ENCODE measurements at regions not wholly inside any gene's neighbourhood (a gene's known extent, or its start where the extent isn't known, plus 50 kb on each side); places are given as distances from the start of the nearest gene placed in this dataset.

DNA sequence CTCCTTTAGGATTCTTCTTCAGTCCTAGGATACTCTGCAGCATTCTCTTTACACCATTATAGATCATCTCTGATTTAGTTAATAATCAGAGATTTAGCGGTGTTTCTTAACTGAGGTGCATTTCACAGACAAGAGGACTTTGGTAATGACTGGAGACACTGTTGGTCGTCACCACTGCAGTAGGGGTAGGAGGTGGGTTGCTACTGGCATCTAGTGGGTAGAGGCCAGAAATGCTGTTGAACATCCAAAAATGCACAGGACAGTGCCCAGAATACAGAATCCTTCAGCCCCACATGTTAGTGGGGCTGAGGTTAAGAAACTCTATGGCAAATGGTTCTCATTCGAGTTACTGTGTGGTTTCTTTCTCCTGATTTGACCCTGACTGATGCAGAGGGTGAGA lies 80.4 kb upstream of the LMCD1 start:
- peaks cover 24% of the 10 kb centered on the region for H3K4me1 ChIP-seq (ENCODE audit: insufficient read depth, low read length, poor library complexity, severe bottlenecking)
- peak; percentile 82 for DNase-seq (ENCODE audit: low spot score)
- intact Hi-C loops (cut with micrococcal nuclease; ENCODE audit: unreplicated experiment): loop anchor here (10.0 kb wide), 1 partner anchor 1486 kb away; no protein-coding TSS in a partner anchor
- ChIA-PET CTCF (no interaction called here), POLR2A (ENCODE audit: low non-redundant PET) (no interaction called here)
- TF ChIP-seq EZH2 (IDR thresholded peaks at IDR 0.05; ENCODE audit: borderline replicate concordance, low read depth, low read length, poor library complexity, severe bottlenecking): no peak
- TF ChIP-seq, protein P1, sequence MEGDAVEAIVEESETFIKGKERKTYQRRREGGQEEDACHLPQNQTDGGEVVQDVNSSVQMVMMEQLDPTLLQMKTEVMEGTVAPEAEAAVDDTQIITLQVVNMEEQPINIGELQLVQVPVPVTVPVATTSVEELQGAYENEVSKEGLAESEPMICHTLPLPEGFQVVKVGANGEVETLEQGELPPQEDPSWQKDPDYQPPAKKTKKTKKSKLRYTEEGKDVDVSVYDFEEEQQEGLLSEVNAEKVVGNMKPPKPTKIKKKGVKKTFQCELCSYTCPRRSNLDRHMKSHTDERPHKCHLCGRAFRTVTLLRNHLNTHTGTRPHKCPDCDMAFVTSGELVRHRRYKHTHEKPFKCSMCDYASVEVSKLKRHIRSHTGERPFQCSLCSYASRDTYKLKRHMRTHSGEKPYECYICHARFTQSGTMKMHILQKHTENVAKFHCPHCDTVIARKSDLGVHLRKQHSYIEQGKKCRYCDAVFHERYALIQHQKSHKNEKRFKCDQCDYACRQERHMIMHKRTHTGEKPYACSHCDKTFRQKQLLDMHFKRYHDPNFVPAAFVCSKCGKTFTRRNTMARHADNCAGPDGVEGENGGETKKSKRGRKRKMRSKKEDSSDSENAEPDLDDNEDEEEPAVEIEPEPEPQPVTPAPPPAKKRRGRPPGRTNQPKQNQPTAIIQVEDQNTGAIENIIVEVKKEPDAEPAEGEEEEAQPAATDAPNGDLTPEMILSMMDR (conservative IDR thresholded peaks at IDR 0.05; ENCODE audit: low read depth, low read length): peak; percentile 76
- BruUV-seq (replicated peaks): TSS peak; percentile 64
- no peaks in the 10 kb centered on the region for H3K27me3 ChIP-seq (replicated peaks; ENCODE audit: insufficient read depth, low read depth, low read length, poor library complexity)
- H3K27ac ChIP-seq (ENCODE audit: low read depth, low read length, poor library complexity, severe bottlenecking): peak overlapping the region; percentile 69
- no peak overlapping the region for H3K4me3 ChIP-seq (ENCODE audit: low read depth, low read length, poor library complexity, severe bottlenecking)
- H3K36me3 ChIP-seq (ENCODE audit: insufficient read depth, low read length, poor library complexity, severe bottlenecking): no peaks in the 10 kb centered on the region
- H3K9me3 ChIP-seq (ENCODE audit: low read depth, low read length, poor library complexity, severe bottlenecking): peaks cover 19% of the 10 kb centered on the region

DNA sequence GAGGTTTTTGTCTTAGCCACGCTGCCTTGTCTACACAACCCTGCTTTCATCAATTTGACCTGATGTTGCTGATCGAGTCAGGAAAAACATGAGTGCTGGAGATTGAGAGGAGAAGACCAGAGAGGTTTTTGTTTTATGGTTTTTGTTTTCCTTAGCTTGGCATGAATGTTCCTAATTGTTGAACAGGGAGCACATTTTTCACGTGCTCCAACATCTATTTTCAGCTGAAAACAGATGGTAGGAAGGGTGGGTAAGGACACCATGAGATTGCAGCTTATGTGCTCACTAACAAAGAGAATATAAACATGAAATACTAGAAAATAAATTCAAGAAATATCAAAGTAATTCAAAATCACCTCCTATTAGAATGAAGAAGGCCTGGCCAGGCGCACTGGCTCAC lies 79.9 kb upstream of the LMCD1 start:
- BruUV-seq (replicated peaks): no TSS peak
- intact Hi-C loops (cut with micrococcal nuclease; ENCODE audit: unreplicated experiment): loop anchor here (2.0 to 10.0 kb wide), 2 partner anchors 201 to 1487 kb away; no protein-coding TSS in a partner anchor

DNA sequence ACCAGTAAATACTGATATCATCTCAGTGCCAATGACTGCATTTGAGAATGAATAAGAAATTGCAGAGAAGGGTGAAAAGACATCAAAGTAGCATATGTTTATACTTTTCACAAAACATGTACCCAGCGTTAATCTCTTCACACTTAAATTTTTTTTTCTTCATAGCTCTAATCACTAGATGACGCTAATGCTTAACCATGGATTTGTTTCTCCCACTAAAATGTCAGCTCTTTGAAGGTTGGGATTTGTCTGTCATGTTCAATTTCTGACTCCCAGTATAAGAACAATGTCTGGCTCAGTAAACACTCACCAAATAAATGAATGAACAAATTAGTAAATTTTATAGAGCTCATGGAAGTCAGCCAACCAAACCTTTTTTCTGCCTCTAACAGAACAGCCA lies 78.3 kb upstream of the LMCD1 start:
- Histone ChIP-seq H3K36me3 (ENCODE audit: insufficient read depth, low read length, poor library complexity, severe bottlenecking) (no peaks in the 10 kb centered on the region), H3K9me3 (ENCODE audit: low read depth, low read length, poor library complexity, severe bottlenecking) (peaks cover 11% of the 10 kb centered on the region), H3K4me3 (ENCODE audit: low read depth, low read length, poor library complexity, severe bottlenecking) (no peak overlapping the region), H3K27ac (ENCODE audit: low read depth, low read length, poor library complexity, severe bottlenecking) (no peak overlapping the region), H3K27me3 (replicated peaks; ENCODE audit: insufficient read depth, low read depth, low read length, poor library complexity) (no peaks in the 10 kb centered on the region), H3K4me1 (ENCODE audit: insufficient read depth, low read length, poor library complexity, severe bottlenecking) (peaks cover 18% of the 10 kb centered on the region)
- ChIA-PET POLR2A (ENCODE audit: low non-redundant PET) (no interaction called here), CTCF (interaction anchor here (1.2 kb wide), 1 partner anchor 199 kb away, joined by 4 read pairs; no protein-coding TSS in a partner anchor)
- BruUV-seq (replicated peaks): no TSS peak
- DNase-seq (ENCODE audit: low spot score): no peak
- TF ChIP-seq, protein P1 (conservative IDR thresholded peaks at IDR 0.05; ENCODE audit: low read depth, low read length): peak; percentile 35
- no peak for TF ChIP-seq EZH2 (IDR thresholded peaks at IDR 0.05; ENCODE audit: borderline replicate concordance, low read depth, low read length, poor library complexity, severe bottlenecking)
- intact Hi-C loops (cut with micrococcal nuclease; ENCODE audit: unreplicated experiment): loop anchor here (2.0 to 10.0 kb wide), 2 partner anchors 199 to 1489 kb away; no protein-coding TSS in a partner anchor

More for the DNA sequence above, 79.9 kb upstream of the LMCD1 start:
- CTCF ChIA-PET: interaction anchor here (0.6 to 0.8 kb wide), 2 partner anchors 122 to 311 kb away, joined by 4 to 7 read pairs; no protein-coding TSS in a partner anchor
- TF ChIP-seq, protein P1 (conservative IDR thresholded peaks at IDR 0.05; ENCODE audit: low read depth, low read length): no peak
- no peak for TF ChIP-seq EZH2 (IDR thresholded peaks at IDR 0.05; ENCODE audit: borderline replicate concordance, low read depth, low read length, poor library complexity, severe bottlenecking)
- Histone ChIP-seq H3K27ac (ENCODE audit: low read depth, low read length, poor library complexity, severe bottlenecking) (peak overlapping the region; percentile 69), H3K4me3 (ENCODE audit: low read depth, low read length, poor library complexity, severe bottlenecking) (no peak overlapping the region), H3K9me3 (ENCODE audit: low read depth, low read length, poor library complexity, severe bottlenecking) (peaks cover 15% of the 10 kb centered on the region), H3K4me1 (ENCODE audit: insufficient read depth, low read length, poor library complexity, severe bottlenecking) (peaks cover 24% of the 10 kb centered on the region), H3K36me3 (ENCODE audit: insufficient read depth, low read length, poor library complexity, severe bottlenecking) (no peaks in the 10 kb centered on the region), H3K27me3 (replicated peaks; ENCODE audit: insufficient read depth, low read depth, low read length, poor library complexity) (no peaks in the 10 kb centered on the region)
- no peak for DNase-seq (ENCODE audit: low spot score)
- POLR2A ChIA-PET (ENCODE audit: low non-redundant PET): no interaction called here

Data from A673 (cell line).